ENCODE measurements at regions not wholly inside any gene's neighbourhood (a gene's known extent, or its start where the extent isn't known, plus 50 kb on each side); places are given as distances from the start of the nearest gene placed in this dataset.

- no peak for TF ChIP-seq CTCF (conservative IDR thresholded peaks at IDR 0.05)
- no peak for TF ChIP-seq ZFX (IDR thresholded peaks at IDR 0.05)
Measured at GRCh38 chr3:34141841-34142337, 343.5 kb downstream of the PDCD6IP start.
